Esophagus squamous epithelium (tissue), 4 donors: ENCODE measurements at regions not wholly inside any gene's neighbourhood (a gene's known extent, or its start where the extent isn't known, plus 50 kb on each side); places are given as distances from the start of the nearest gene placed in this dataset.

Experiments
- CTCF ChIP-seq, 6 experiments: fragments of 450-650 bp in 4 of 6; fragments of 200-600 bp in 2 of 6; sonication (generic) in 2 of 6; IDR thresholded peaks; one replicate each; pipeline ENCODE4 v1.5.1; 2016 to 2019; ENCODE audit warnings: antibody characterized with exemption in 6 of 6, mild to moderate bottlenecking in 4 of 6, moderate library complexity in 4 of 6
- POLR2A ChIP-seq, 4 donors: fragments of 450-650 bp; IDR thresholded peaks; one replicate each; pipeline ENCODE4 v1.6.1; 2017; ENCODE audit warnings: antibody characterized with exemption in 4 of 4, mild to moderate bottlenecking in 4 of 4, moderate library complexity in 3 of 4

GRCh38 chr16:72680732-72681131, 367.2 kb downstream of the ZFHX3 start:
- TF ChIP-seq CTCF (IDR thresholded peaks at IDR 0.05) = no peak
- no peak for TF ChIP-seq POLR2A (IDR thresholded peaks at IDR 0.05)
